ENCODE measurements at regions not wholly inside any gene's neighbourhood (a gene's known extent, or its start where the extent isn't known, plus 50 kb on each side); places are given as distances from the start of the nearest gene placed in this dataset.

- TF ChIP-seq POLR2AphosphoS5 (IDR thresholded peaks at IDR 0.05; ENCODE audit: insufficient read depth in 1 of 2, low read depth in 1 of 2): no peak
- TF ChIP-seq CTCF (IDR thresholded peaks at IDR 0.05): no peak
These were observed 710.3 kb downstream of the ZBBX start for GRCh38 chr3:166669781-166670180.

Measured in vagina (tissue), 2 donors.